ENCODE measurements at regions not wholly inside any gene's neighbourhood (a gene's known extent, or its start where the extent isn't known, plus 50 kb on each side); places are given as distances from the start of the nearest gene placed in this dataset.

GRCh38 chr10:28840202-28840601 is 162.9 kb downstream of the BAMBI start:
- Histone ChIP-seq H2AFZ (ENCODE audit: low read length) (no peak overlapping the region), H3K79me2 (ENCODE audit: insufficient read depth, low read length) (no peaks in the 10 kb centered on the region), H3K4me1 (ENCODE audit: insufficient read depth, low read length) (peaks cover 37% of the 10 kb centered on the region), H3K9me3 (ENCODE audit: low read depth, low read length) (peaks cover 10% of the 10 kb centered on the region), H3K27me3 (ENCODE audit: insufficient read depth, low read length) (peaks cover 11% of the 10 kb centered on the region), H3K36me3 (ENCODE audit: insufficient read depth, low read length) (no peaks in the 10 kb centered on the region), H3K4me2 (ENCODE audit: insufficient read depth, low read length) (no peak overlapping the region), H4K20me1 (ENCODE audit: insufficient read depth, low read length) (no peaks in the 10 kb centered on the region), H3K27ac (ENCODE audit: low read depth, low read length) (no peak overlapping the region), H3K4me3 (ENCODE audit: insufficient read depth, low read length) (no peak overlapping the region)
- no peak for DNase-seq (ENCODE audit: insufficient read length, low spot score, missing footprints)
- no peak for TF ChIP-seq CTCF (IDR thresholded peaks at IDR 0.05; ENCODE audit: extremely low read depth, low read depth, low read length)

GRCh38 chr10:28840971-28841370 is 163.7 kb downstream of the BAMBI start:
- DNase-seq (ENCODE audit: insufficient read length, low spot score, missing footprints), result no peak
- Histone ChIP-seq H3K79me2 (ENCODE audit: insufficient read depth, low read length) (no peaks in the 10 kb centered on the region), H3K4me2 (ENCODE audit: insufficient read depth, low read length) (peak overlapping the region; percentile 54), H4K20me1 (ENCODE audit: insufficient read depth, low read length) (no peaks in the 10 kb centered on the region), H3K36me3 (ENCODE audit: insufficient read depth, low read length) (no peaks in the 10 kb centered on the region), H3K27ac (ENCODE audit: low read depth, low read length) (peak overlapping the region; percentile 91), H3K9me3 (ENCODE audit: low read depth, low read length) (peaks cover 10% of the 10 kb centered on the region), H3K4me1 (ENCODE audit: insufficient read depth, low read length) (peaks cover 37% of the 10 kb centered on the region), H2AFZ (ENCODE audit: low read length) (no peak overlapping the region), H3K4me3 (ENCODE audit: insufficient read depth, low read length) (no peak overlapping the region), H3K27me3 (ENCODE audit: insufficient read depth, low read length) (peaks cover 11% of the 10 kb centered on the region)
- TF ChIP-seq CTCF (IDR thresholded peaks at IDR 0.05; ENCODE audit: extremely low read depth, low read depth, low read length), result no peak

- no peak for TF ChIP-seq CTCF (IDR thresholded peaks at IDR 0.05; ENCODE audit: extremely low read depth, low read depth, low read length)
- Histone ChIP-seq H3K4me3 (ENCODE audit: insufficient read depth, low read length) (no peak overlapping the region), H3K79me2 (ENCODE audit: insufficient read depth, low read length) (no peaks in the 10 kb centered on the region), H3K36me3 (ENCODE audit: insufficient read depth, low read length) (no peaks in the 10 kb centered on the region), H2AFZ (ENCODE audit: low read length) (no peak overlapping the region), H3K27ac (ENCODE audit: low read depth, low read length) (peak overlapping the region; percentile 91), H3K4me2 (ENCODE audit: insufficient read depth, low read length) (peak overlapping the region; percentile 54), H3K9me3 (ENCODE audit: low read depth, low read length) (peaks cover 10% of the 10 kb centered on the region), H3K4me1 (ENCODE audit: insufficient read depth, low read length) (peaks cover 37% of the 10 kb centered on the region), H3K27me3 (ENCODE audit: insufficient read depth, low read length) (peaks cover 7% of the 10 kb centered on the region), H4K20me1 (ENCODE audit: insufficient read depth, low read length) (no peaks in the 10 kb centered on the region)
- no peak for DNase-seq (ENCODE audit: insufficient read length, low spot score, missing footprints)
Observed at GRCh38 chr10:28841625-28842024, 164.3 kb downstream of the BAMBI start.

GRCh38 chr10:28842321-28842720 is 165.0 kb downstream of the BAMBI start:
- H3K9me3 ChIP-seq (ENCODE audit: low read depth, low read length), result peaks cover 10% of the 10 kb centered on the region
- peak overlapping the region; percentile 54 for H3K4me2 ChIP-seq (ENCODE audit: insufficient read depth, low read length)
- no peak for TF ChIP-seq CTCF (IDR thresholded peaks at IDR 0.05; ENCODE audit: extremely low read depth, low read depth, low read length)
- DNase-seq (ENCODE audit: insufficient read length, low spot score, missing footprints), result no peak
- peak overlapping the region; percentile 91 for H3K27ac ChIP-seq (ENCODE audit: low read depth, low read length)
- H3K79me2 ChIP-seq (ENCODE audit: insufficient read depth, low read length), result no peaks in the 10 kb centered on the region
- H2AFZ ChIP-seq (ENCODE audit: low read length), result no peak overlapping the region
- H3K4me3 ChIP-seq (ENCODE audit: insufficient read depth, low read length), result no peak overlapping the region
- H4K20me1 ChIP-seq (ENCODE audit: insufficient read depth, low read length), result no peaks in the 10 kb centered on the region
- H3K4me1 ChIP-seq (ENCODE audit: insufficient read depth, low read length), result peaks cover 37% of the 10 kb centered on the region
- H3K27me3 ChIP-seq (ENCODE audit: insufficient read depth, low read length), result peaks cover 3% of the 10 kb centered on the region
- no peaks in the 10 kb centered on the region for H3K36me3 ChIP-seq (ENCODE audit: insufficient read depth, low read length)

Data from osteoblast (primary cell).